T-cell (primary cell): ENCODE measurements at regions not wholly inside any gene's neighbourhood (a gene's known extent, or its start where the extent isn't known, plus 50 kb on each side); places are given as distances from the start of the nearest gene placed in this dataset.

Source experiments
- ATAC-seq, 4 experiments: fragments of 200-7000 bp in 3 of 4; fragments of 150-1000 bp in 1 of 4; cut with Tn5 transposase; replicated peaks in 1 of 4; 1 replicate in 3 of 4; 2 replicates in 1 of 4; pipeline ENCODE4 v1.10.0; 2021; ENCODE audit warnings: moderate library complexity in 3 of 4, mild to moderate bottlenecking in 2 of 4, moderate number of reproducible peaks in 1 of 4
- CTCF ChIA-PET, 2 donors: fragments of 300-600 bp; sonication (Branson Sonifier 250); formaldehyde crosslinking; loops; one replicate each; lab custom pipeline; 2022; ENCODE audit warnings: antibody characterized with exemption in 2 of 2; lab: Charles Lee
- POLR2A ChIA-PET, 2 donors: fragments of 300-600 bp; sonication (Branson Sonifier 250); formaldehyde crosslinking; loops; one replicate each; lab custom pipeline; 2022; ENCODE audit warnings: antibody characterized with exemption in 2 of 2; lab: Charles Lee
- DNase-seq, 35 experiments: peaks; one replicate each; pipeline versions ENCODE4 v3.0.0 to v3.0.0-alpha.2; 2013 to 2023
- H3K27ac ChIP-seq: one replicate; pipeline ENCODE4 v1.5.1; 2013; ENCODE audit warnings: low read length
- H3K27me3 ChIP-seq, 2 experiments: replicated peaks in 1 of 2; 1 replicate in 1 of 2; 2 replicates in 1 of 2; pipeline versions ENCODE4 v1.6.1 to v1.7.0; 2013; ENCODE audit warnings: low read length in 1 of 2, mixed read lengths in 1 of 2; ENCODE audit not compliant: control insufficient read depth in 2 of 2, insufficient read depth in 2 of 2; ENCODE audit errors: extremely low read depth in 1 of 2
- H3K36me3 ChIP-seq, 2 donors: 1 replicate in 1 of 2; 2 replicates in 1 of 2; pipeline versions ENCODE4 v1.6.1 to v1.7.0; 2013; ENCODE audit warnings: low read length in 1 of 2; ENCODE audit not compliant: control insufficient read depth in 2 of 2, insufficient read depth in 1 of 2; ENCODE audit errors: extremely low read depth in 1 of 2
- H3K4me1 ChIP-seq, 2 experiments: 1 replicate in 1 of 2; 2 replicates in 1 of 2; pipeline versions ENCODE4 v1.6.1 to v1.7.0; 2013; ENCODE audit warnings: low read length in 2 of 2, mixed read lengths in 1 of 2; ENCODE audit not compliant: insufficient read depth in 2 of 2, control insufficient read depth in 1 of 2; ENCODE audit errors: extremely low read depth in 1 of 2
- H3K4me3 ChIP-seq, 2 donors: 1 replicate in 1 of 2; 2 replicates in 1 of 2; pipeline versions ENCODE4 v1.5.1 to v1.7.0; 2013; ENCODE audit warnings: mild to moderate bottlenecking in 2 of 2, low read length in 1 of 2, moderate library complexity in 1 of 2; ENCODE audit not compliant: control insufficient read depth in 1 of 2; ENCODE audit errors: extremely low read depth in 1 of 2
- H3K9me3 ChIP-seq: 2 replicates; pipeline ENCODE4 v1.7.0; 2013
- H3K27ac Mint-ChIP-seq, 2 donors: one replicate each; pipeline ENCODE4 v1.8.0; 2020 to 2021; ENCODE audit warnings: mild to moderate bottlenecking in 2 of 2, mixed read lengths in 2 of 2
- H3K27me3 Mint-ChIP-seq, 2 donors: one replicate each; pipeline ENCODE4 v1.8.0; 2021 to 2022; ENCODE audit warnings: mixed read lengths in 2 of 2
- H3K36me3 Mint-ChIP-seq: one replicate; pipeline ENCODE4 v1.8.0; 2021; ENCODE audit warnings: mixed read lengths
- H3K4me1 Mint-ChIP-seq, 3 donors: one replicate each; pipeline ENCODE4 v1.8.0; 2020 to 2022; ENCODE audit warnings: mixed read lengths in 3 of 3, mild to moderate bottlenecking in 1 of 3
- H3K4me3 Mint-ChIP-seq, 3 donors: one replicate each; pipeline ENCODE4 v1.8.0; 2020 to 2022; ENCODE audit warnings: mild to moderate bottlenecking in 3 of 3, mixed read lengths in 3 of 3, moderate library complexity in 3 of 3
- H3K9me3 Mint-ChIP-seq, 3 donors: one replicate each; pipeline ENCODE4 v1.8.0; 2020 to 2022; ENCODE audit warnings: mixed read lengths in 3 of 3
- WGBS: methylation state at CpG from one replicate; pipeline ENCODE4 v1.1.5; 2013; ENCODE audit warnings: missing lambda C conversion rate; ENCODE audit not compliant: insufficient coverage; 5-methylcytosine and 5-hydroxymethylcytosine counted together

GRCh38 chrX:46185923-46186810, 359.1 kb downstream of the ZNF674 start:
- H3K27ac ChIP-seq = no peak overlapping the region
- Mint-ChIP-seq H3K9me3 (no peaks in the 10 kb centered on the region), H3K4me3 (no peak overlapping the region), H3K4me1 (no peaks in the 10 kb centered on the region), H3K27ac (no peak overlapping the region), H3K27me3 (peaks cover 6 to 9% of the 10 kb centered on the region in 2 donors), H3K36me3 (no peaks in the 10 kb centered on the region)
- ChIA-PET CTCF (no interaction called here), POLR2A (no interaction called here)
- H3K27me3 ChIP-seq = peaks cover 0 to 3% of the 10 kb centered on the region in 2 experiments
- DNase-seq (no peak), ATAC-seq (no peak)
- H3K9me3 ChIP-seq = no peaks in the 10 kb centered on the region
- no peaks in the 10 kb centered on the region for H3K36me3 ChIP-seq
- 80% methylated on average over 1 of the region's 7 CpGs for WGBS
- no peaks in the 10 kb centered on the region for H3K4me1 ChIP-seq
- H3K4me3 ChIP-seq = no peak overlapping the region

GRCh38 chrX:46184749-46185148, 360.5 kb downstream of the ZNF674 start:
- Mint-ChIP-seq H3K4me1 (no peaks in the 10 kb centered on the region), H3K9me3 (no peaks in the 10 kb centered on the region), H3K4me3 (no peak overlapping the region), H3K36me3 (no peaks in the 10 kb centered on the region), H3K27ac (no peak overlapping the region), H3K27me3 (peaks cover 6 to 7% of the 10 kb centered on the region in 2 donors)
- DNase-seq (no peak), ATAC-seq (no peak)
- H3K27me3 ChIP-seq = peaks cover 0 to 3% of the 10 kb centered on the region in 2 experiments
- H3K4me3 ChIP-seq = no peak overlapping the region
- POLR2A ChIA-PET = no interaction called here
- H3K27ac ChIP-seq = no peak overlapping the region
- no peaks in the 10 kb centered on the region for H3K9me3 ChIP-seq
- CTCF ChIA-PET = no interaction called here
- H3K36me3 ChIP-seq = no peaks in the 10 kb centered on the region
- H3K4me1 ChIP-seq = no peaks in the 10 kb centered on the region
- no CpG with 5 or more reads among the region's 2 CpGs for WGBS

- no peaks in the 10 kb centered on the region for H3K9me3 ChIP-seq
- no peak for ATAC-seq
- H3K27ac Mint-ChIP-seq = no peak overlapping the region
- ChIA-PET CTCF (no interaction called here), POLR2A (no interaction called here)
- WGBS = 86% methylated on average over 1 of the region's 3 CpGs
- no peaks in the 10 kb centered on the region for H3K9me3 Mint-ChIP-seq
- DNase-seq = no peak
- H3K27me3 ChIP-seq = no peaks in the 10 kb centered on the region
- peaks cover 3% of the 10 kb centered on the region in 2 donors for H3K27me3 Mint-ChIP-seq
- H3K4me3 ChIP-seq = no peak overlapping the region
- H3K36me3 Mint-ChIP-seq = no peaks in the 10 kb centered on the region
- H3K4me1 Mint-ChIP-seq = no peaks in the 10 kb centered on the region
- H3K4me3 Mint-ChIP-seq = no peak overlapping the region
- H3K27ac ChIP-seq = no peak overlapping the region
- H3K4me1 ChIP-seq = no peaks in the 10 kb centered on the region
- H3K36me3 ChIP-seq = no peaks in the 10 kb centered on the region
Observed at GRCh38 chrX:46180258-46180687, 364.9 kb downstream of the ZNF674 start.

- 100% methylated on average over 2 of the region's 3 CpGs for WGBS
- DNase-seq (no peak), ATAC-seq (no peak)
- H3K4me1 Mint-ChIP-seq = no peaks in the 10 kb centered on the region
- no peak overlapping the region for H3K27ac Mint-ChIP-seq
- H3K9me3 Mint-ChIP-seq = no peaks in the 10 kb centered on the region
- POLR2A ChIA-PET = no interaction called here
- peaks cover 3% of the 10 kb centered on the region in 2 donors for H3K27me3 Mint-ChIP-seq
- Histone ChIP-seq H3K27ac (no peak overlapping the region), H3K9me3 (no peaks in the 10 kb centered on the region), H3K4me3 (no peak overlapping the region), H3K36me3 (no peaks in the 10 kb centered on the region), H3K27me3 (no peaks in the 10 kb centered on the region), H3K4me1 (no peaks in the 10 kb centered on the region)
- H3K36me3 Mint-ChIP-seq = no peaks in the 10 kb centered on the region
- no peak overlapping the region for H3K4me3 Mint-ChIP-seq
- CTCF ChIA-PET = no interaction called here
Observed at GRCh38 chrX:46179748-46180147, 365.5 kb downstream of the ZNF674 start.

- no peaks in the 10 kb centered on the region for H3K27me3 ChIP-seq
- no peaks in the 10 kb centered on the region for H3K4me1 ChIP-seq
- H3K9me3 ChIP-seq = no peaks in the 10 kb centered on the region
- Mint-ChIP-seq H3K4me3 (no peak overlapping the region), H3K36me3 (no peaks in the 10 kb centered on the region), H3K9me3 (peaks cover 0 to 3% (median 0%) of the 10 kb centered on the region in 3 donors), H3K27me3 (peaks cover 3% of the 10 kb centered on the region in 2 donors), H3K27ac (no peak overlapping the region), H3K4me1 (no peaks in the 10 kb centered on the region)
- ChIA-PET CTCF (no interaction called here), POLR2A (no interaction called here)
- WGBS = no CpG with 5 or more reads among the region's 1 CpG
- no peaks in the 10 kb centered on the region for H3K36me3 ChIP-seq
- ATAC-seq (no peak), DNase-seq (no peak)
- H3K4me3 ChIP-seq = no peak overlapping the region
- no peak overlapping the region for H3K27ac ChIP-seq
Observed at GRCh38 chrX:46178763-46179162, 366.5 kb downstream of the ZNF674 start.

- Mint-ChIP-seq H3K4me3 (no peak overlapping the region), H3K27me3 (peaks cover 0 to 5% of the 10 kb centered on the region in 2 donors), H3K4me1 (no peaks in the 10 kb centered on the region), H3K27ac (no peak overlapping the region), H3K9me3 (peaks cover 0 to 10% (median 9%) of the 10 kb centered on the region in 3 donors), H3K36me3 (no peaks in the 10 kb centered on the region)
- H3K4me3 ChIP-seq = no peak overlapping the region
- H3K27ac ChIP-seq = no peak overlapping the region
- no peaks in the 10 kb centered on the region for H3K9me3 ChIP-seq
- no peaks in the 10 kb centered on the region for H3K4me1 ChIP-seq
- DNase-seq (no peak), ATAC-seq (no peak)
- ChIA-PET POLR2A (no interaction called here), CTCF (no interaction called here)
- H3K27me3 ChIP-seq = no peaks in the 10 kb centered on the region
- H3K36me3 ChIP-seq = no peaks in the 10 kb centered on the region
Observed at GRCh38 chrX:46173159-46173558, 372.1 kb downstream of the ZNF674 start.
